Neutrophil (primary cell): ENCODE measurements at regions not wholly inside any gene's neighbourhood (a gene's known extent, or its start where the extent isn't known, plus 50 kb on each side); places are given as distances from the start of the nearest gene placed in this dataset.

Source experiments
- H3K27ac ChIP-seq: fragments of 200-600 bp; sonication (generic); 2 replicates; pipeline ENCODE4 v1.5.1; 2016; ENCODE audit warnings: mild to moderate bottlenecking, moderate library complexity
- H3K27me3 ChIP-seq: fragments of 200-600 bp; sonication (generic); 2 replicates; pipeline ENCODE4 v1.6.0; 2016; ENCODE audit warnings: mild to moderate bottlenecking
- H3K36me3 ChIP-seq: fragments of 200-600 bp; sonication (generic); 2 replicates; pipeline ENCODE4 v1.5.1; 2017
- H3K4me1 ChIP-seq, 2 experiments: fragments of 200-600 bp in 1 of 2; sonication (generic) in 1 of 2; 1 replicate in 1 of 2; 2 replicates in 1 of 2; pipeline versions ENCODE4 v1.5.1 to v1.6.1; 2013 to 2016; ENCODE audit warnings: low read depth in 1 of 2, low read length in 1 of 2, mild to moderate bottlenecking in 1 of 2, moderate library complexity in 1 of 2; ENCODE audit not compliant: control insufficient read depth in 1 of 2, insufficient read depth in 1 of 2
- H3K4me3 ChIP-seq, 2 experiments: fragments of 200-600 bp in 1 of 2; sonication (generic) in 1 of 2; 1 replicate in 1 of 2; 2 replicates in 1 of 2; pipeline ENCODE4 v1.5.1; 2013 to 2016; ENCODE audit warnings: low read depth in 1 of 2, low read length in 1 of 2, mild to moderate bottlenecking in 1 of 2, moderate library complexity in 1 of 2
- H3K9me3 ChIP-seq: fragments of 200-600 bp; sonication (generic); 2 replicates; pipeline ENCODE4 v1.5.1; 2016
- TF ChIP-seq, protein P1 (sequence below): fragments of 200-600 bp; sonication (generic); IDR thresholded peaks from 2 replicates; pipeline ENCODE4 v1.5.1; 2016; ENCODE audit warnings: antibody characterized with exemption

DNA sequence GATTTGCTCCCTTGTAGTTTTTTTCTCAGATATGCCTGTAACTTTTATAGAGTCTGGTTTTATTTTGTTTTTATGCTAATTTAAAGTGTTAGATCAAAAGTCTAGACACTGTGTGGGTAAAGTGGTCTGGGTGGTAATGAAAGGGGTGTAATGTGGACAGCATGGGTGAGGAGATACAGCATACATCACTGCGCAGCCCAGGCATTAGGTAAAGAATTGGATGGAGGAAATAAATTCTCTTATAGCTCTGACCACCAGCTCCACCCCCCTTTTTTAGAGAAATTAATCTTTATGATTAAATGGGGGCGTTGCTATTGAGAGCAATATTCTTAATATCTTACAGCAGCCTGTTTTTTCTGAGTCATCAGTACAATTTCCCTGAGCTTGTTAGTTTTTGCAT lies 163.9 kb upstream of the IGFBP7 start:
- Histone ChIP-seq H3K27me3 (no peaks in the 10 kb centered on the region), H3K36me3 (no peaks in the 10 kb centered on the region), H3K9me3 (no peaks in the 10 kb centered on the region), H3K27ac (no peak overlapping the region), H3K4me1 (no peaks in the 10 kb centered on the region), H3K4me3 (no peak overlapping the region)
- TF ChIP-seq, protein P1, sequence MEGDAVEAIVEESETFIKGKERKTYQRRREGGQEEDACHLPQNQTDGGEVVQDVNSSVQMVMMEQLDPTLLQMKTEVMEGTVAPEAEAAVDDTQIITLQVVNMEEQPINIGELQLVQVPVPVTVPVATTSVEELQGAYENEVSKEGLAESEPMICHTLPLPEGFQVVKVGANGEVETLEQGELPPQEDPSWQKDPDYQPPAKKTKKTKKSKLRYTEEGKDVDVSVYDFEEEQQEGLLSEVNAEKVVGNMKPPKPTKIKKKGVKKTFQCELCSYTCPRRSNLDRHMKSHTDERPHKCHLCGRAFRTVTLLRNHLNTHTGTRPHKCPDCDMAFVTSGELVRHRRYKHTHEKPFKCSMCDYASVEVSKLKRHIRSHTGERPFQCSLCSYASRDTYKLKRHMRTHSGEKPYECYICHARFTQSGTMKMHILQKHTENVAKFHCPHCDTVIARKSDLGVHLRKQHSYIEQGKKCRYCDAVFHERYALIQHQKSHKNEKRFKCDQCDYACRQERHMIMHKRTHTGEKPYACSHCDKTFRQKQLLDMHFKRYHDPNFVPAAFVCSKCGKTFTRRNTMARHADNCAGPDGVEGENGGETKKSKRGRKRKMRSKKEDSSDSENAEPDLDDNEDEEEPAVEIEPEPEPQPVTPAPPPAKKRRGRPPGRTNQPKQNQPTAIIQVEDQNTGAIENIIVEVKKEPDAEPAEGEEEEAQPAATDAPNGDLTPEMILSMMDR = no peak

DNA sequence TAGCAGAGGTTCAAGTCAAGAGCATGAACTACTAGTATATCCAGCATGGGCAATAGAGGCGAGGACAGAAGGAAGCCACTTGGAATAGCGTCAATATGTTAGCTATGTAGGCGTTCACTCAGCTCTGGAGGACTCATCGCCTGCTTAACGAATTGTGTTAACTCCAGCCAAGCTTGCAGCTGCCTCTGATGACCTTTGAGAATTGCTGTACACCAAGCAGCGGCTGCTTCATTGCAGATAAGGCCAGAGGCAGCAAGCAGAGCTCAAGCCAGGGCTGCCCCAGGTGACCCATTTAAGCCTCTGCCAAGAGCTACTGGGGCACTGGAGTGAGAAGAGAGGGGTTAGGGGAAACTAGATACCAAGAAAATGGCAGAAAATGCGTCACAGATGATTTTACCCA lies 160.2 kb upstream of the IGFBP7 start:
- no peak overlapping the region for H3K4me3 ChIP-seq
- no peaks in the 10 kb centered on the region for H3K4me1 ChIP-seq
- H3K36me3 ChIP-seq = no peaks in the 10 kb centered on the region
- no peaks in the 10 kb centered on the region for H3K27me3 ChIP-seq
- TF ChIP-seq, protein P1 = no peak
- no peak overlapping the region for H3K27ac ChIP-seq
- no peaks in the 10 kb centered on the region for H3K9me3 ChIP-seq

DNA sequence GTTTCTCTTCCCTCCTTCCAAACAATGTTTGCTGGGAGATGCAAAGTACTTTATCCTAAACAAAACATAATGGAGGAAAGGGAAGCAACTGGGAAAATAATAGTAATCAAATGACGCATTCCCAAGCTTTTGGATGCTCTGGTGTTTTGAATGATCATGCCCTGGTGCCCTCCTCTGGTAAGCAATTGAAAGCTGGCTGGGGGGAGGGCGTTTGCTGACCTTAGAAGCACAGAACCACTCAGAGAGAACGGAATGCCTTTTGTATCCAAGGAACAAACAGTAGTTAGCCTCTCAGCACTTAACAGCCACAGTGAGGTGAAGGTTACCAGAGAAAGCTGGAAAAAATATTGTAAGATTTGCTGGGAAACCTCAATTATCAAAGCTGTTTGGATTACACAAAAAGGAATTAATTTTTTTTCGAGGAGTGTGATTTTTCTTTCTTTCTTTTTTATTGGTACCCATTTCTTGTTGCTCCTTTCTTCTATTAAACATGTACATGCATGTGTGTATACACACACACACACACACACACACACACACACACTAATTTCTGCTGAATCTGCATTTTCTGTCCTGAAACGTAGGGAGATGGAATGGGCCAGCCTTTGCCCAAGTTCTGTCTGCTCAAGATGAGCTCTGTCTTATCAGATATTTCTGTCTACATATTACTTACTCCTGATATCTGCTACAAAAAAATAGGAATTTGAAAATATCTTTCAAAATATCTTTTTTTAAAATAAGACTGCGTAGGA lies 155.8 kb upstream of the IGFBP7 start:
- Histone ChIP-seq H3K4me3 (no peak overlapping the region), H3K36me3 (no peaks in the 10 kb centered on the region), H3K9me3 (no peaks in the 10 kb centered on the region), H3K27ac (no peak overlapping the region), H3K27me3 (no peaks in the 10 kb centered on the region), H3K4me1 (no peaks in the 10 kb centered on the region)
- TF ChIP-seq, protein P1 = no peak

DNA sequence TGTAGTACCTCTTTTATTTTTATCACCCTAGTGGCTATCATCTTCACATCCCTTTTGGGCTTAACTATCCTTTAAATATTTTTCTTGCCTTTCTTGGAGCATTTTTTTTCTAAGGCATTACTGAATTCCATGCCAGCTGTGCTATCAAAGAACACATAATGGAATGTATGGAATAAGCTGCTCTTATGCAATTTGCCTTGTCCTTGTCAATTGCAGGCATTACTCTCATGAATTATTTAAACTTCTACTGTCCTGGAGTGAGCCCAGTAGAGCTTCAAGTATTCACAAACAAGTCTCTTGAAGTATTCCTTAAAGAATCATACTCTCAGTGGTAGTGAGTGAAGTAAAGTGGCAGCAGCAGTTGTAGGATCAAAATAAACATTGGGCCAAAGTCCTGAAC lies 144.6 kb upstream of the IGFBP7 start:
- H3K4me3 ChIP-seq = no peak overlapping the region
- no peaks in the 10 kb centered on the region for H3K27me3 ChIP-seq
- H3K4me1 ChIP-seq = no peaks in the 10 kb centered on the region
- H3K27ac ChIP-seq = no peak overlapping the region
- H3K36me3 ChIP-seq = no peaks in the 10 kb centered on the region
- TF ChIP-seq, protein P1 = no peak
- no peaks in the 10 kb centered on the region for H3K9me3 ChIP-seq

DNA sequence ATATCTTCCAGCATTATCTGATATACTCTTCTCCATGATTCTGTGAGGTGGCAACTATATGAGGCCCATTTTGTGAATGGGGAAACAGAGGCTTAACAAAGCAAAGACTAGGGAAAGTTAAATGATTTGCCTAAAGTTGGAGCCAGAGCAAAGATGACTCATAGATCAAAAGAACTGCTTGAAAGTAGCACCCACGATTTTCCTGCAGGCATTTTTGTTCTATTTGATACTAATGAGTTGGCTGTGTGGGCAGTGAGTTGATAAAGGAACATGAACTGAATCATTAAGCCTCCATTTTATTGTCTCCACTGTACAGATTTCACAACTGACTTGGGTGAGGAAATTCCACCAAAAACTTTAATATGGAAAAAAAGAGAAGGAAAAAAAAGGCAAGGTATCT lies 138.9 kb upstream of the IGFBP7 start:
- H3K27me3 ChIP-seq = no peaks in the 10 kb centered on the region
- no peaks in the 10 kb centered on the region for H3K4me1 ChIP-seq
- H3K36me3 ChIP-seq = no peaks in the 10 kb centered on the region
- H3K4me3 ChIP-seq = no peak overlapping the region
- TF ChIP-seq, protein P1 = no peak
- H3K9me3 ChIP-seq = no peaks in the 10 kb centered on the region
- no peak overlapping the region for H3K27ac ChIP-seq
